NCI-H524 (cell line): ENCODE measurements at regions not wholly inside any gene's neighbourhood (a gene's known extent, or its start where the extent isn't known, plus 50 kb on each side); places are given as distances from the start of the nearest gene placed in this dataset.
A peak's percentile ranks its signal among the peaks of the same experiment; 100 is the strongest.
"Not testable (repeated sequence)": the region's sequence is repeated elsewhere in the genome, so short reads cannot be mapped to it uniquely, and the experiment has no call there.

ENCODE experiments used
- DNase-seq, 2 experiments: peaks; one replicate each; lab custom pipeline; 2025; lab: John Stamatoyannopoulos, UW

- no peak for DNase-seq
Observed at GRCh38 chr5:89346573-89346972, 463.6 kb upstream of the MEF2C start.

GRCh38 chr5:89343666-89344065, 460.7 kb upstream of the MEF2C start:
- DNase-seq, result peak in 1 of 2 experiments; percentile 32

DNA sequence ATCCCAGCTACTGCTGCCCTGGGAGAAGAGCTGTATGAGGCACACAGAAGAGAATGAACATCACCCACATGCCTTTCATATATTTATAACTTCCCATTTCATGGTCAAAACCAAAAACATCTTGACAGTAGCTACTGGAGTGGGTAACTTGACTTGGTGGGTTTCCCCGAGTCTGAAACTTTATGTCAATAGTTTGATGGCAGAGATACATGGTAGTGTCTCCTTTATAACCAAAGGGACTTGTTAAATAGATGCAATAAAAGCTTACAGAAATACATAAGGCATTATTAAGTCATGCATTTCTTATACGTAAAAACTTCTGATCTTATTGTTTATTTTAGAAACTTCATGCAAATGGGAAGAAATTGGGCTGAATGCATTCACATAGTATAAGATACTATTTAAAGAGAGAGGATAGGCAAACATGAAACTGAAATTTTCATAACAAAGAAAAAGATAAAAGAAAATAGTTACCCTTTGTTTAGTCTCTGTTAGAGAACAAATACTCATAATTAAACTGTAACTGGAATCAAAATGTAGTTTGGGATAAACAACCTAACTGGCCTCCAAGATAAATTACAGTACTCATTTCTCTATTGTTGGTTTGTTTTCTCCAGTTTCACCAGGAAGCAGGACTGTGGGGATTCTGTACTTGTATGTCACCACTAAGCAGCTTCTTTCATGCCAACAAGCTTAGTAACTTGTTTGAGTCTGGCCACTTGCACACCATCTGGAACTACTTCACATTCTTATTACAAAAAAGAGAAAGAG, 459.3 kb upstream of the MEF2C start:
- DNase-seq, result peak in 1 of 2 experiments; percentile 67

DNA sequence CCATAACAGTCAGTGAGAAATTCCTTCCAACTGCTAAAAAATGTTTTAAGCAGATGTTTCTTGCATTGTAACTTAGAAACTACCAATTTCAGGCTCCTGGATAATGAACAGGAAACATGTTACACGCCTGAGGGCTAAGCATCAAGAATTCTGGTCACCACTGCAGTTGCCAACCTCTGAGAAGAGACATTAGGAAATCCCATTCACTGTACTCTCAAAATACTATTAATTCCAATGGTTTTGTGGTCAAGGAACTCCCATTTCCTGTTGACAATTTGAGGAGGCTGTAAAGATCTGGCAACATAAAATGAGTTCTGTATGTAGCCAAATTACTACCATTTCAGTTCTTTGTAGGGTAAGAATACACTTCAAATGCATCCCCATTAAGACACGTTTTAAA, 456.0 kb upstream of the MEF2C start:
- DNase-seq, result no peak

GRCh38 chr5:89336111-89336510, 453.1 kb upstream of the MEF2C start:
- DNase-seq, result no peak

GRCh38 chr5:89330140-89330539, 447.2 kb upstream of the MEF2C start:
- DNase-seq, result no peak

DNA sequence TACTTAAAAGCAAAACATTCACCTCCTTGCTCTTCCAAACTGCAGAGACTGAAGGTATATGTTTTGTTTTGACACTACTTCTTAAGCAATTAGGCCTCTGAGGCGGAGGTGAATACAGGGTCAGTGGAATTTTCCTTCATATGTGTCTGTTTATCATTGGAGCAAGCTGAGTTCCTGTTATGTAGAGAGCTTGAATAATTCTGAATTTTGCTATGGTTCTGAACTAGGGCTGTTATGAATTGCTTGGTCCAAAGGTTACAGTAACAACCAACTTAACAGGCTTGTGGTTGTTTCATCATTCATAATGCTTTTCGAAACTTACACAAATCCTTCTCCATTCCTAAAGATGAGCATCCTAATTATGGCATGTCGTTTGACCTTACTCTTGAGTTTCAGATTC, 444.6 kb upstream of the MEF2C start:
- no peak for DNase-seq

GRCh38 chr5:89324990-89325389, 442.0 kb upstream of the MEF2C start:
- DNase-seq, result no peak

- no peak for DNase-seq
Observed at GRCh38 chr5:89320421-89321277, 437.7 kb upstream of the MEF2C start.

- DNase-seq, result not testable (repeated sequence)
Observed at GRCh38 chr5:89317838-89318237, 434.9 kb upstream of the MEF2C start.

- DNase-seq, result no peak
Observed at GRCh38 chr5:89315286-89316100, 432.5 kb upstream of the MEF2C start.

GRCh38 chr5:89313804-89314588, 431.0 kb upstream of the MEF2C start:
- DNase-seq, result no peak

GRCh38 chr5:89313044-89313443, 430.1 kb upstream of the MEF2C start:
- no peak for DNase-seq

- DNase-seq, result no peak
Observed at GRCh38 chr5:89309268-89309667, 426.3 kb upstream of the MEF2C start.

DNA sequence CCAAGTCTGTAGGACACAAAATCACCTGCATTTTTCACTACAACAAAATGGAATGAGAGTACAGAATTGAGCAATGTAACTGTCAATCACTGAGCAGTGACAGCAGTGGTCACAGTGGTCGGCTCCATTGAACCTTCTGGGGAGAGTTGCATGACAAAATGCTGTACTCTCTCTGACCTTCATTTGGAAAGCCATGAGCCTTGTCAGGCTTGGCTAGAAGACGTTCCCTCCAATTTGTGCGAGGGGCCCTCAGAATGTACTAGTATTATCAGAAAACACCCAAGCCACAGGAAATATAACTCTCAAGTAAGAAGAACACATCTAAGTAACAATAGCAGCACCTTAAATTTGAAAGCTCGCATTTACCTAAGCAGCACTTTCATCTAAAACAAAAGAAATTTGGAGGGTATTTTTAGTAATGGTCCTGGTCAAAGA, 425.6 kb upstream of the MEF2C start:
- DNase-seq, result no peak

DNA sequence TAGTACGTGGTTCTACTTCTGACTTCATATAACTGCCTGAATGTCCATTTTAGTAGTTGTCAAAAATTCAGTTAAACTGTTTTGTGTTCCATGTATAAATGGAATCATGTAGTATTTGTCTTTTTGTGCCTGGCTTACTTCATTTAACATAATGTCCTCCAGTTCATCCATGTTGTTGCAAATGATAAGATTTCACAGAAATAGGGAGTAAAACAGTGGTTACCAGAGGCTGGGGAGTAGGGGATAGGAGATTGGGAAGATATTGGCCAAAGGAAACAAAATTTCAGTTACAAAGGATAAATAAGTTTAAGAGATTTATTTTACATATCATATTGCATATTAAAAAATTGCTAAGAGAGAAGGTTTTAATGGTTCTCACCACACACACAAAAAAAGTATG, 425.0 kb upstream of the MEF2C start:
- DNase-seq, result no peak

GRCh38 chr5:89307141-89307540, 424.2 kb upstream of the MEF2C start:
- not testable (repeated sequence) for DNase-seq

- DNase-seq, result no peak
Observed at GRCh38 chr5:89303033-89303480, 420.1 kb upstream of the MEF2C start.

GRCh38 chr5:89302102-89302891, 419.3 kb upstream of the MEF2C start:
- DNase-seq, result no peak

DNA sequence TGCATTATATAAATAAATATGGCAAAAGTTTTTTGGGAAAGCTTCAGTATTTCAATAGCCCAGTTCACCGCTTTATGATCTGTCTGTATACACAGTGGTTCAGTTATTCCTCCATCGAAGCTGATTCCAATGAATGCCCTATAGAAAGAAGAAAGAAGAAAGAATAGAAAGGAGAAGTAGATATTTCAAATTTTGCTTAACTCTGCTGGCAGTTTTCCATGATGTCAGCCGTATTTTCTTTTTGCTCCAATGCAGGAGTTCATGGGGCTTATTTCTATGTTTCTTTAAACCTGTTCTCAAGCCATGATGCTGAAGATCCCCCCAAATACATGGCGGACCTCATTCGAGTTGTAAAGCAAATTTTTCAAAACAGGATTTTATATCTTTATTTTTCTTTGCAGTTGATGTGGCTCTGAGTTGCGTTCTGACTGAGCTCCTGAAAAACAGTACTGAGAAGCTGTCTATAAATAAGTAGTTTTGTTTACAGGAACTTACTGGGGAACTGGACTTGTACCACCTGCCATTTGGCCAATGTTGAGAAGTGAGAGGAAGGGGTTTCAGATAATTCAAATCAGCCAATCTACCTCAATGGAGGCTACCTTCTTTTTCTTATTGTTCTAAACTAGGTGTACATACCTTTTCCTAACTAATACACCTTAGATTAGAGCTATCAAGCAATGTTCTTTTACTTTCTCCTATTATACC, 418.5 kb upstream of the MEF2C start:
- DNase-seq, result no peak
